Lower lobe of right lung (tissue), 2 donors: ENCODE measurements at regions not wholly inside any gene's neighbourhood (a gene's known extent, or its start where the extent isn't known, plus 50 kb on each side); places are given as distances from the start of the nearest gene placed in this dataset.

Experiments
- ATAC-seq, 2 donors: fragments of 200-7000 bp; cut with Tn5 transposase; one replicate each; pipeline ENCODE4 v1.9.1; 2020 to 2022; ENCODE audit warnings: mild to moderate bottlenecking in 2 of 2, moderate library complexity in 2 of 2
- DNase-seq: peaks from one replicate; pipeline ENCODE4 v3.0.0-alpha.2; 2020
- H3K27ac ChIP-seq: fragments of 200-600 bp; one replicate; pipeline ENCODE4 v1.8.0; 2022
- H3K27me3 ChIP-seq: fragments of 200-600 bp; one replicate; pipeline ENCODE4 v1.8.0; 2022; ENCODE audit warnings: low read depth
- H3K36me3 ChIP-seq: fragments of 200-600 bp; one replicate; pipeline ENCODE4 v1.8.0; 2022; ENCODE audit warnings: mild to moderate bottlenecking
- H3K4me1 ChIP-seq: fragments of 200-600 bp; one replicate; pipeline ENCODE4 v1.8.0; 2022
- H3K4me3 ChIP-seq: fragments of 200-600 bp; one replicate; pipeline ENCODE4 v1.8.0; 2022; ENCODE audit warnings: mild to moderate bottlenecking
- H3K9me3 ChIP-seq: fragments of 200-600 bp; one replicate; pipeline ENCODE4 v1.8.0; 2022
- CTCF ChIP-seq: fragments of 200-600 bp; IDR thresholded peaks from one replicate; pipeline ENCODE4 v1.8.0; 2022; ENCODE audit warnings: antibody characterized with exemption, mild to moderate bottlenecking
- intact Hi-C: fragments of 100-400 bp; cut with DNase I; formaldehyde crosslinking; loops from one replicate; pipeline ENCODE4 v1.11.0; 2022
- donor health status: DM: no; HTN: yes; CAD: no; lungs with severe emphysema.

GRCh38 chr1:177547200-177547599 lies 376.4 kb downstream of the BRINP2 start:
- Histone ChIP-seq H3K4me1 (no peaks in the 10 kb centered on the region), H3K27me3 (no peaks in the 10 kb centered on the region), H3K4me3 (no peak overlapping the region), H3K9me3 (no peaks in the 10 kb centered on the region), H3K27ac (no peak overlapping the region), H3K36me3 (no peaks in the 10 kb centered on the region)
- ATAC-seq: no peak
- intact Hi-C loops: no loop called here
- no peak for TF ChIP-seq CTCF
- no peak for DNase-seq

- ATAC-seq (no peak), DNase-seq (no peak)
- no peaks in the 10 kb centered on the region for H3K4me1 ChIP-seq
- no peaks in the 10 kb centered on the region for H3K27me3 ChIP-seq
- no peak overlapping the region for H3K4me3 ChIP-seq
- H3K36me3 ChIP-seq: no peaks in the 10 kb centered on the region
- H3K27ac ChIP-seq: no peak overlapping the region
- intact Hi-C loops: no loop called here
- no peaks in the 10 kb centered on the region for H3K9me3 ChIP-seq
- no peak for TF ChIP-seq CTCF
These were observed 375.6 kb downstream of the BRINP2 start for GRCh38 chr1:177546346-177546745.

- H3K9me3 ChIP-seq: no peaks in the 10 kb centered on the region
- ATAC-seq (no peak), DNase-seq (no peak)
- no peaks in the 10 kb centered on the region for H3K4me1 ChIP-seq
- H3K27me3 ChIP-seq: no peaks in the 10 kb centered on the region
- no peaks in the 10 kb centered on the region for H3K36me3 ChIP-seq
- H3K4me3 ChIP-seq: no peak overlapping the region
- intact Hi-C loops: no loop called here
- H3K27ac ChIP-seq: no peak overlapping the region
- TF ChIP-seq CTCF: no peak
These were observed 355.4 kb downstream of the BRINP2 start for GRCh38 chr1:177526201-177526600.

GRCh38 chr1:177525176-177525575 lies 354.4 kb downstream of the BRINP2 start:
- H3K4me3 ChIP-seq: no peak overlapping the region
- H3K9me3 ChIP-seq: no peaks in the 10 kb centered on the region
- no peaks in the 10 kb centered on the region for H3K4me1 ChIP-seq
- DNase-seq (no peak), ATAC-seq (no peak)
- intact Hi-C loops: no loop called here
- H3K27me3 ChIP-seq: no peaks in the 10 kb centered on the region
- no peak for TF ChIP-seq CTCF
- H3K36me3 ChIP-seq: no peaks in the 10 kb centered on the region
- H3K27ac ChIP-seq: no peak overlapping the region

GRCh38 chr1:177517546-177517945 lies 346.8 kb downstream of the BRINP2 start:
- TF ChIP-seq CTCF: no peak
- Histone ChIP-seq H3K27me3 (no peaks in the 10 kb centered on the region), H3K4me1 (no peaks in the 10 kb centered on the region), H3K27ac (no peak overlapping the region), H3K9me3 (no peaks in the 10 kb centered on the region), H3K36me3 (no peaks in the 10 kb centered on the region), H3K4me3 (no peak overlapping the region)
- DNase-seq (no peak), ATAC-seq (no peak)
- intact Hi-C loops: no loop called here

- no peaks in the 10 kb centered on the region for H3K4me1 ChIP-seq
- H3K36me3 ChIP-seq: no peaks in the 10 kb centered on the region
- no peaks in the 10 kb centered on the region for H3K27me3 ChIP-seq
- TF ChIP-seq CTCF: no peak
- H3K9me3 ChIP-seq: no peaks in the 10 kb centered on the region
- DNase-seq (no peak), ATAC-seq (no peak)
- intact Hi-C loops: no loop called here
- no peak overlapping the region for H3K4me3 ChIP-seq
- H3K27ac ChIP-seq: no peak overlapping the region
These were observed 343.4 kb downstream of the BRINP2 start for GRCh38 chr1:177514207-177514606.
